ENCODE measurements at regions not wholly inside any gene's neighbourhood (a gene's known extent, or its start where the extent isn't known, plus 50 kb on each side); places are given as distances from the start of the nearest gene placed in this dataset.

- TF ChIP-seq CTCF (conservative IDR thresholded peaks at IDR 0.05; ENCODE audit: low read length) (no peak), EZH2phosphoT487 (IDR thresholded peaks at IDR 0.05; ENCODE audit: borderline replicate concordance, low read depth, low read length) (no peak)
Observed at GRCh38 chr4:108244606-108245005, 75.9 kb upstream of the LEF1 start.

All from OCI-LY7 (cell line).